ENCODE measurements at regions not wholly inside any gene's neighbourhood (a gene's known extent, or its start where the extent isn't known, plus 50 kb on each side); places are given as distances from the start of the nearest gene placed in this dataset.

DNA sequence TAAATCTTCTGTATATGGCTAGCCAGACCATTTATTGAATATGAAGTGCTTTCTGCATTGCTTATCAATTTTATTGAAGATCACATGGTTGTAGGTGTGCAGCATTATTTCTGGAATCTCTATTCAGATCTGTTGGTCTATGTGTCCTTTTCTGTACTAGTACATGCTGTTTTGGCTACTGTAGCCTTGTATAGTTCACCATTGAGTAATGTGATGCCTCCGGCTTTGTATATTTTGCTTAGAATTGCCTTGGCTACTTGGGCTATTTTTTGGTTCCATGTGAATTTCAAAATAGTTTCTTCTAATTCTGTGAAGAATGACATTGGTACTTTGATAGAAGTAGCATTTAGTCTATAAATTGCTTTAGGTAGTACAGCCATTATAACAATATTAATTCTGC is 1187.2 kb downstream of the XPNPEP1 start:
- TF ChIP-seq, protein P1, sequence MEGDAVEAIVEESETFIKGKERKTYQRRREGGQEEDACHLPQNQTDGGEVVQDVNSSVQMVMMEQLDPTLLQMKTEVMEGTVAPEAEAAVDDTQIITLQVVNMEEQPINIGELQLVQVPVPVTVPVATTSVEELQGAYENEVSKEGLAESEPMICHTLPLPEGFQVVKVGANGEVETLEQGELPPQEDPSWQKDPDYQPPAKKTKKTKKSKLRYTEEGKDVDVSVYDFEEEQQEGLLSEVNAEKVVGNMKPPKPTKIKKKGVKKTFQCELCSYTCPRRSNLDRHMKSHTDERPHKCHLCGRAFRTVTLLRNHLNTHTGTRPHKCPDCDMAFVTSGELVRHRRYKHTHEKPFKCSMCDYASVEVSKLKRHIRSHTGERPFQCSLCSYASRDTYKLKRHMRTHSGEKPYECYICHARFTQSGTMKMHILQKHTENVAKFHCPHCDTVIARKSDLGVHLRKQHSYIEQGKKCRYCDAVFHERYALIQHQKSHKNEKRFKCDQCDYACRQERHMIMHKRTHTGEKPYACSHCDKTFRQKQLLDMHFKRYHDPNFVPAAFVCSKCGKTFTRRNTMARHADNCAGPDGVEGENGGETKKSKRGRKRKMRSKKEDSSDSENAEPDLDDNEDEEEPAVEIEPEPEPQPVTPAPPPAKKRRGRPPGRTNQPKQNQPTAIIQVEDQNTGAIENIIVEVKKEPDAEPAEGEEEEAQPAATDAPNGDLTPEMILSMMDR (IDR thresholded peaks at IDR 0.05) = no peak
- no peak for TF ChIP-seq POLR2AphosphoS5 (IDR thresholded peaks at IDR 0.05)
- no peak for TF ChIP-seq POLR2A (IDR thresholded peaks at IDR 0.05; ENCODE audit: low read depth)
